HG02938 (cell line): ENCODE measurements at regions not wholly inside any gene's neighbourhood (a gene's known extent, or its start where the extent isn't known, plus 50 kb on each side); places are given as distances from the start of the nearest gene placed in this dataset.
"Not testable (repeated sequence)": the region's sequence is repeated elsewhere in the genome, so short reads cannot be mapped to it uniquely, and the experiment has no call there.

Experiments
- ATAC-seq: cut with Tn5 transposase; IDR thresholded peaks from one replicate; pipeline ENCODE4 v1.9.1; 2021; ENCODE audit warnings: mild to moderate bottlenecking, moderate library complexity; ENCODE audit not compliant: unreplicated experiment

GRCh38 chr2:81395746-81396145 is 1091.2 kb upstream of the LRRTM1 start:
- no peak for ATAC-seq

- ATAC-seq, result no peak
Observed at GRCh38 chr2:81389203-81389602, 1084.7 kb upstream of the LRRTM1 start.

- ATAC-seq, result no peak
Observed at GRCh38 chr2:81363800-81364199, 1059.2 kb upstream of the LRRTM1 start.

- not testable (repeated sequence) for ATAC-seq
Observed at GRCh38 chr2:81362468-81362867, 1057.9 kb upstream of the LRRTM1 start.

GRCh38 chr2:81355436-81355835 is 1050.9 kb upstream of the LRRTM1 start:
- no peak for ATAC-seq

- ATAC-seq, result no peak
Observed at GRCh38 chr2:81334046-81334445, 1029.5 kb upstream of the LRRTM1 start.

GRCh38 chr2:81328968-81329367 is 1024.4 kb upstream of the LRRTM1 start:
- no peak for ATAC-seq

GRCh38 chr2:81327911-81328310 is 1023.4 kb upstream of the LRRTM1 start:
- ATAC-seq, result no peak

GRCh38 chr2:81324046-81324445 is 1019.5 kb upstream of the LRRTM1 start:
- ATAC-seq, result no peak

- ATAC-seq, result no peak
Observed at GRCh38 chr2:81304154-81304830, 999.7 kb upstream of the LRRTM1 start.

- no peak for ATAC-seq
Observed at GRCh38 chr2:81303321-81303720, 998.8 kb upstream of the LRRTM1 start.

GRCh38 chr2:81299841-81300240 is 995.3 kb upstream of the LRRTM1 start:
- no peak for ATAC-seq

- ATAC-seq, result no peak
Observed at GRCh38 chr2:81290846-81291245, 986.3 kb upstream of the LRRTM1 start.

GRCh38 chr2:81283081-81283480 is 978.5 kb upstream of the LRRTM1 start:
- ATAC-seq, result no peak

- no peak for ATAC-seq
Observed at GRCh38 chr2:81282151-81282769, 977.7 kb upstream of the LRRTM1 start.

GRCh38 chr2:81276595-81276994 is 972.0 kb upstream of the LRRTM1 start:
- no peak for ATAC-seq

- ATAC-seq, result no peak
Observed at GRCh38 chr2:81266106-81266505, 961.6 kb upstream of the LRRTM1 start.

- no peak for ATAC-seq
Observed at GRCh38 chr2:81263989-81264388, 959.4 kb upstream of the LRRTM1 start.

- ATAC-seq, result no peak
Observed at GRCh38 chr2:81260320-81260719, 955.8 kb upstream of the LRRTM1 start.

- ATAC-seq, result no peak
Observed at GRCh38 chr2:81250270-81250669, 945.7 kb upstream of the LRRTM1 start.

- no peak for ATAC-seq
Observed at GRCh38 chr2:81249152-81249551, 944.6 kb upstream of the LRRTM1 start.

GRCh38 chr2:81247648-81248047 is 943.1 kb upstream of the LRRTM1 start:
- no peak for ATAC-seq

- ATAC-seq, result no peak
Observed at GRCh38 chr2:81242501-81242900, 937.9 kb upstream of the LRRTM1 start.
